ENCODE measurements at regions not wholly inside any gene's neighbourhood (a gene's known extent, or its start where the extent isn't known, plus 50 kb on each side); places are given as distances from the start of the nearest gene placed in this dataset.

DNA sequence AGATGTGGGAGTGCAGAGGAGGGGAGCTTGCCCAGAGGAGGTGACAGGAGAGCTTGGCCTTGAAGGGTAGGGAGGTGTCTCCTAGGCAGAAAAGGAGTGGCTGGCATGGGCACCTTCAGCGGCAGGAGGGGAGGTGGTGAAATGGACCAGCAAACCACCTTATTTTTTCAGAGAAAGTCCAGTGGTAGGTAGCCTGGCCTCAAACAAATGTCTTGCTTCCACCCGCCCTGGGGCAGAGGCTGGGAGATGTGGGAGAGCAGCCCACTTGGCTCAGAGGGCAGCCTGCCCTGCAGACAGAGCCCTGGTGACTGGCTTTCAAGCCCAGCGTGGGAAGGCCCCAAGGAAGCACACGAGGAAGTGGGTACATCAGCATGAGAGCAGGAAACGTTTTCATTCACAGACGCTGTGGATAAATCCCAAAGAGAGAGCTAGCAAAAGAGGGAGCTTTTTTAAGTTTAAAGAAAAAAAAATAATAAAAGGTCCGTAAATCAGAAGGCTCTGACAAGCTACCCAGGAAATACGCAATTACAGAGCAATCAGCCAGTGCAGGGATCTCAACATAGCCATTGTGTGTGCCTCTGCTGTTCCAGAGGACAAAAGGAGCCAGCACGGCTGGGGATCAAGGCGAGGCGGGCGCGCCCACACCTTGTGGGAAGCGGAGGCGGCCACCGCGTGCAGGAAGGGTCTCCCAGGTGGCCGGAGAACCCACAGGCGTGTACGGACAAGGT is 238.7 kb upstream of the PLET1 start:
- DNase-seq (ENCODE audit: low spot score): no peak
- ATAC-seq (ENCODE audit: low FRiP score): no peak
- TF ChIP-seq, protein P1, sequence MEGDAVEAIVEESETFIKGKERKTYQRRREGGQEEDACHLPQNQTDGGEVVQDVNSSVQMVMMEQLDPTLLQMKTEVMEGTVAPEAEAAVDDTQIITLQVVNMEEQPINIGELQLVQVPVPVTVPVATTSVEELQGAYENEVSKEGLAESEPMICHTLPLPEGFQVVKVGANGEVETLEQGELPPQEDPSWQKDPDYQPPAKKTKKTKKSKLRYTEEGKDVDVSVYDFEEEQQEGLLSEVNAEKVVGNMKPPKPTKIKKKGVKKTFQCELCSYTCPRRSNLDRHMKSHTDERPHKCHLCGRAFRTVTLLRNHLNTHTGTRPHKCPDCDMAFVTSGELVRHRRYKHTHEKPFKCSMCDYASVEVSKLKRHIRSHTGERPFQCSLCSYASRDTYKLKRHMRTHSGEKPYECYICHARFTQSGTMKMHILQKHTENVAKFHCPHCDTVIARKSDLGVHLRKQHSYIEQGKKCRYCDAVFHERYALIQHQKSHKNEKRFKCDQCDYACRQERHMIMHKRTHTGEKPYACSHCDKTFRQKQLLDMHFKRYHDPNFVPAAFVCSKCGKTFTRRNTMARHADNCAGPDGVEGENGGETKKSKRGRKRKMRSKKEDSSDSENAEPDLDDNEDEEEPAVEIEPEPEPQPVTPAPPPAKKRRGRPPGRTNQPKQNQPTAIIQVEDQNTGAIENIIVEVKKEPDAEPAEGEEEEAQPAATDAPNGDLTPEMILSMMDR (IDR thresholded peaks at IDR 0.05): no peak

DNA sequence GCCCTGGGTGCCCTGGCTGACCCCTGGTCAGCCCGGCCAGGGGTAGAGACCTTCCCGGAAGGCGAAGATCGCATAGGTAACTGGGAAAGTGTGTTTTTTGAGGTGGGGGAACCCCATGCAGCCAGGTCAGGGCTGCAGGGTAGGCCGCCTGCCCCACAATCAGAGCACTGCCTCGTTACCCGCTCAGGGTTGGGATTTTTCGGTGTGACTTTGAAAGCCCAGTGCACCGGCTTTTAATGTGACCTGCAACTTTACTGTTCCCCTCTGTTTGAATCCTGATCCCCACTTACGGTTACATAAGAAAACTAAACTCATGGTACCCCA is 239.2 kb upstream of the PLET1 start:
- TF ChIP-seq, protein P1 (IDR thresholded peaks at IDR 0.05): no peak
- ATAC-seq (ENCODE audit: low FRiP score) (no peak), DNase-seq (ENCODE audit: low spot score) (no peak)

- DNase-seq (ENCODE audit: low spot score) (no peak), ATAC-seq (ENCODE audit: low FRiP score) (no peak)
- TF ChIP-seq, protein P1 (IDR thresholded peaks at IDR 0.05): no peak
Measured at GRCh38 chr11:112503410-112503809, 242.8 kb upstream of the PLET1 start.

DNA sequence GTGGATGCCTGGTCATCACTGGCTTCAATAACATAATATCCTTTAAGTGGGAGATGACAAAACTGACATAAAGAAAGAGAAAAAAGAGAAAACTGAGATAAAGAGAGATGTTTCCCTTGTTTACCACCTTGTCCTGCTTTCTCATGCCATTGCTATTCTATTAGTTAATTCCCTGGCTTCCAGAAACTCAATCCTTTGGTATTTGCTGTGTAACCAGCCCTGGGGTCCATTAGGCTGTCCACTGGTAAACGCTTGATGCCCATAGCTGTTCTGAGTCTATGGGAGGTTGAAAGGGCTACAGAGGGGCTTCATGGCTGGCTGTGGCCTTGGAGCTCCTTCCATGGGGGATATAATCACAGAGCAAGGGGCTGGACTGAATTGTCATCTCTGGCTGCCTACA is 243.4 kb upstream of the PLET1 start:
- TF ChIP-seq, protein P1 (IDR thresholded peaks at IDR 0.05): no peak
- ATAC-seq (ENCODE audit: low FRiP score) (no peak), DNase-seq (ENCODE audit: low spot score) (no peak)

DNA sequence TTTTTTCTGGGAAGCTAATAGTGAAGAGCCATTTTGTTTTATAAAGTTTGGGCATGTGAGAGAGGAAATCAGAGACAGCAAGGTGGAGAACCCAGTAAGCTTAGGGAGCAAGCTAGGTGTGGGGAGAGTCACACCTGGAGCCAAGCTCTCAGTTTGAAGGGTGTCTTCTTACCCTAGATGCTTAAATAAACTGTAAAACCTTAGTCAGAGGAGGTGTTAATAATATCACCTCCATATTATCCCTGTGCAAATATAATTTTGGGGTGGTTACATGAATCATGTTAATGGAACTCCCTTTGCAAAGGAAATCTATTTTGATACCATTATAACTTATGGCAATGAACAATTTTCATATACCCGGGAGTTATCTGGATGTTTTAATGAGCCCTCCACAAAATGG is 246.2 kb upstream of the PLET1 start:
- ATAC-seq (ENCODE audit: low FRiP score): no peak

GRCh38 chr11:112507281-112507680 is 246.6 kb upstream of the PLET1 start:
- DNase-seq (ENCODE audit: low spot score): no peak
- ATAC-seq (ENCODE audit: low FRiP score): no peak

More for the DNA sequence above, 246.2 kb upstream of the PLET1 start:
- DNase-seq (ENCODE audit: low spot score): no peak
- TF ChIP-seq, protein P1 (IDR thresholded peaks at IDR 0.05): no peak

GRCh38 chr11:112508750-112509149 is 248.1 kb upstream of the PLET1 start:
- no peak for DNase-seq (ENCODE audit: low spot score)
- TF ChIP-seq, protein P1 (IDR thresholded peaks at IDR 0.05): no peak
- no peak for ATAC-seq (ENCODE audit: low FRiP score)

More at GRCh38 chr11:112507281-112507680, 246.6 kb upstream of the PLET1 start:
- TF ChIP-seq, protein P1 (IDR thresholded peaks at IDR 0.05): no peak

Data from omental fat pad (tissue), 3 donors.